NCI-H1436 (cell line): ENCODE measurements at regions not wholly inside any gene's neighbourhood (a gene's known extent, or its start where the extent isn't known, plus 50 kb on each side); places are given as distances from the start of the nearest gene placed in this dataset.

ENCODE experiments used
- DNase-seq: peaks from one replicate; lab custom pipeline; 2025; lab: John Stamatoyannopoulos, UW

GRCh38 chr20:39106791-39107190 is 144.6 kb downstream of the DHX35 start:
- DNase-seq: no peak

GRCh38 chr20:39105551-39105950 is 143.4 kb downstream of the DHX35 start:
- DNase-seq: no peak

GRCh38 chr20:39103732-39104131 is 141.6 kb downstream of the DHX35 start:
- no peak for DNase-seq

- no peak for DNase-seq
These were observed 141.2 kb downstream of the DHX35 start for GRCh38 chr20:39103305-39103704.

- no peak for DNase-seq
These were observed 139.8 kb downstream of the DHX35 start for GRCh38 chr20:39101895-39102294.

- DNase-seq: no peak
These were observed 138.5 kb downstream of the DHX35 start for GRCh38 chr20:39100691-39101090.

GRCh38 chr20:39097889-39098288 is 135.7 kb downstream of the DHX35 start:
- DNase-seq: no peak

- DNase-seq: no peak
These were observed 133.7 kb downstream of the DHX35 start for GRCh38 chr20:39095870-39096269.

- no peak for DNase-seq
These were observed 132.2 kb downstream of the DHX35 start for GRCh38 chr20:39094391-39094790.

GRCh38 chr20:39092733-39093410 is 130.7 kb downstream of the DHX35 start:
- DNase-seq: no peak

GRCh38 chr20:39090906-39091305 is 128.8 kb downstream of the DHX35 start:
- no peak for DNase-seq

- DNase-seq: no peak
These were observed 127.7 kb downstream of the DHX35 start for GRCh38 chr20:39089797-39090196.
